B cell (primary cell): ENCODE measurements at regions not wholly inside any gene's neighbourhood (a gene's known extent, or its start where the extent isn't known, plus 50 kb on each side); places are given as distances from the start of the nearest gene placed in this dataset.

Experiments used
- ATAC-seq: fragments of 200-7000 bp; cut with Tn5 transposase; one replicate; pipeline ENCODE4 v1.10.0; 2021; ENCODE audit warnings: low read depth, mild to moderate bottlenecking, moderate number of reproducible peaks, moderate library complexity
- CTCF ChIA-PET: fragments of 350-600 bp; sonication (Branson Sonifier 250); formaldehyde crosslinking; loops from one replicate; lab custom pipeline; 2021; ENCODE audit warnings: antibody characterized with exemption, inconsistent platforms; lab: Charles Lee
- POLR2A ChIA-PET: fragments of 350-600 bp; sonication (Branson Sonifier 250); formaldehyde crosslinking; loops from one replicate; lab custom pipeline; 2021; ENCODE audit warnings: antibody characterized with exemption; lab: Charles Lee
- DNase-seq: peaks from one replicate; pipeline ENCODE4 v3.0.0; 2013
- H2AFZ ChIP-seq: 2 replicates; pipeline ENCODE4 v1.6.1; 2012; ENCODE audit warnings: mild to moderate bottlenecking, low read depth, low read length; ENCODE audit not compliant: insufficient read depth, poor library complexity, severe bottlenecking
- H3K27ac ChIP-seq, 2 donors: 1 replicate in 1 of 2; 2 replicates in 1 of 2; pipeline ENCODE4 v1.5.1; 2012 to 2013; ENCODE audit warnings: low read length in 2 of 2, mild to moderate bottlenecking in 2 of 2, moderate library complexity in 1 of 2
- H3K27me3 ChIP-seq, 4 experiments: fragments of 200-600 bp in 1 of 4; sonication (generic) in 1 of 4; replicated peaks in 1 of 4; 1 replicate in 2 of 4; 2 replicates in 2 of 4; pipeline versions ENCODE4 v1.6.1 to v1.7.0; 2013 to 2016; ENCODE audit warnings: low read length in 3 of 4, mild to moderate bottlenecking in 2 of 4, mixed read lengths in 1 of 4, moderate library complexity in 1 of 4; ENCODE audit not compliant: insufficient read depth in 4 of 4, control insufficient read depth in 3 of 4; ENCODE audit errors: control extremely low read depth in 1 of 4
- H3K36me3 ChIP-seq, 2 experiments: replicated peaks in 1 of 2; 1 replicate in 1 of 2; 2 replicates in 1 of 2; pipeline versions ENCODE4 v1.6.1 to v1.7.1; 2013; ENCODE audit warnings: low read length in 1 of 2; ENCODE audit not compliant: insufficient read depth in 2 of 2, control insufficient read depth in 1 of 2; ENCODE audit errors: control extremely low read depth in 1 of 2, extremely low read depth in 1 of 2
- H3K4me1 ChIP-seq, 2 donors: fragments of 200-600 bp in 1 of 2; sonication (generic) in 1 of 2; 1 replicate in 1 of 2; 2 replicates in 1 of 2; pipeline versions ENCODE4 v1.5.1 to v1.6.1; 2013 to 2017; ENCODE audit warnings: low read length in 2 of 2; ENCODE audit not compliant: control insufficient read depth in 2 of 2, insufficient read depth in 2 of 2
- H3K4me2 ChIP-seq: replicated peaks from 2 replicates; pipeline ENCODE3; 2012; ENCODE audit warnings: mild to moderate bottlenecking, low read depth, low read length; ENCODE audit not compliant: poor library complexity, severe bottlenecking
- H3K4me3 ChIP-seq, 5 experiments: fragments of 200-600 bp in 1 of 5; sonication (generic) in 1 of 5; 1 replicate in 3 of 5; 2 replicates in 2 of 5; pipeline versions ENCODE4 v1.5.1 to v1.7.0; 2011 to 2016; ENCODE audit warnings: low read length in 4 of 5, mild to moderate bottlenecking in 4 of 5, low read depth in 2 of 5, control low read depth in 1 of 5, moderate library complexity in 1 of 5; ENCODE audit not compliant: insufficient read depth in 1 of 5; ENCODE audit errors: control extremely low read depth in 1 of 5, extremely low read depth in 1 of 5
- H3K79me2 ChIP-seq: fragments of 200-600 bp; sonication (generic); one replicate; pipeline ENCODE4 v1.6.0; 2016; ENCODE audit warnings: low read length; ENCODE audit not compliant: control insufficient read depth, insufficient read depth
- H3K9ac ChIP-seq: fragments of 200-600 bp; sonication (generic); 2 replicates; pipeline ENCODE4 v1.6.1; 2017; ENCODE audit warnings: mild to moderate bottlenecking, low read length, moderate library complexity
- H3K9me3 ChIP-seq, 3 donors: one replicate each; pipeline versions ENCODE4 v1.6.1 to v1.7.1; 2013; ENCODE audit warnings: low read length in 2 of 3; ENCODE audit not compliant: control insufficient read depth in 2 of 3, insufficient read depth in 1 of 3; ENCODE audit errors: control extremely low read depth in 1 of 3
- H4K20me1 ChIP-seq: 2 replicates; pipeline ENCODE4 v1.6.0; 2012; ENCODE audit warnings: mild to moderate bottlenecking, low read length; ENCODE audit not compliant: insufficient read depth, control insufficient read depth, poor library complexity, severe bottlenecking
- H3K27ac Mint-ChIP-seq: one replicate; pipeline ENCODE4 v1.8.0; 2021; ENCODE audit warnings: mixed read lengths
- H3K27me3 Mint-ChIP-seq: one replicate; pipeline ENCODE4 v1.8.0; 2021; ENCODE audit warnings: mixed read lengths
- H3K4me1 Mint-ChIP-seq: one replicate; pipeline ENCODE4 v1.8.0; 2021; ENCODE audit warnings: mixed read lengths
- H3K4me3 Mint-ChIP-seq: one replicate; pipeline ENCODE4 v1.8.0; 2021; ENCODE audit warnings: mixed read lengths
- H3K9me3 Mint-ChIP-seq: one replicate; pipeline ENCODE4 v1.8.0; 2022; ENCODE audit warnings: mixed read lengths; ENCODE audit not compliant: insufficient read depth
- CTCF ChIP-seq: fragments of 200-600 bp; IDR thresholded peaks from one replicate; pipeline ENCODE4 v1.8.0; 2022; ENCODE audit warnings: antibody characterized with exemption, mild to moderate bottlenecking
- EZH2 ChIP-seq: IDR thresholded peaks from 2 replicates; pipeline ENCODE4 v1.6.1; 2012; ENCODE audit warnings: borderline replicate concordance, low read depth, mild to moderate bottlenecking, moderate library complexity, low read length; ENCODE audit not compliant: insufficient read depth, poor library complexity, severe bottlenecking
- WGBS: methylation state at CpG from one replicate; pipeline ENCODE4 v1.1.5; 2013; ENCODE audit warnings: missing lambda C conversion rate; ENCODE audit not compliant: insufficient coverage; 5-methylcytosine and 5-hydroxymethylcytosine counted together
- intact Hi-C: fragments of 100-400 bp; cut with micrococcal nuclease; formaldehyde crosslinking; loops from one replicate; pipeline ENCODE4 v1.10.0; 2022

DNA sequence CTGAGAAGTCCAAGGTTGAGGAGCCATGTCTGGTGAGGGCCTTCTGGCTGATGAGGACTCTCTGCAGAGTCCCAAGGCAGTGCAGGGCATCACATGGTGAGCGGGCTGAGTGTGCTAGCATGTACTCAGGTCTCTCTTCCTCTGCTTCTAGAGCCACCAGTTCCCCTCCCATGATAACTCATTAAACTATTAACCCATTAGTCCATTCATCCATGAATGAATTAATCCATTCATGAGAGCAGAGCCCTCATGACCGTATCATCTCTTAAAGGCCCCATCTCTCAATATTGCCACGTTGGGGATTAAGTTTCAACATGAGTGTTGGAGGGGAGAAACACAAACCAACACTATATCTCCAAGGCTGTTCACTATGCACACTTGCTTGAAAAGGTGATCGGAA lies 83.7 kb downstream of the TMEM30B start:
- Mint-ChIP-seq H3K4me3 (no peak overlapping the region), H3K27me3 (peaks cover 49% of the 10 kb centered on the region), H3K4me1 (no peaks in the 10 kb centered on the region), H3K27ac (no peak overlapping the region), H3K9me3 (no peaks in the 10 kb centered on the region)
- H3K4me1 ChIP-seq = no peaks in the 10 kb centered on the region
- H3K9ac ChIP-seq = no peak overlapping the region
- H3K4me3 ChIP-seq = no peak overlapping the region
- no peak overlapping the region for H2AFZ ChIP-seq
- DNase-seq = no peak
- H3K79me2 ChIP-seq = no peaks in the 10 kb centered on the region
- TF ChIP-seq EZH2 (no peak), CTCF (no peak)
- 92% methylated on average over 1 of the region's 4 CpGs for WGBS
- peaks cover 0 to 10% (median under 1%) of the 10 kb centered on the region in 4 experiments for H3K27me3 ChIP-seq
- H3K27ac ChIP-seq = no peak overlapping the region
- POLR2A ChIA-PET = no interaction called here
- no peaks in the 10 kb centered on the region for H3K36me3 ChIP-seq
- H4K20me1 ChIP-seq = no peaks in the 10 kb centered on the region
- ATAC-seq = no peak
- intact Hi-C loops = no loop called here
- H3K4me2 ChIP-seq = no peak overlapping the region
- peaks cover 0 to 1% (median 0%) of the 10 kb centered on the region in 3 donors for H3K9me3 ChIP-seq
- CTCF ChIA-PET = no interaction called here

DNA sequence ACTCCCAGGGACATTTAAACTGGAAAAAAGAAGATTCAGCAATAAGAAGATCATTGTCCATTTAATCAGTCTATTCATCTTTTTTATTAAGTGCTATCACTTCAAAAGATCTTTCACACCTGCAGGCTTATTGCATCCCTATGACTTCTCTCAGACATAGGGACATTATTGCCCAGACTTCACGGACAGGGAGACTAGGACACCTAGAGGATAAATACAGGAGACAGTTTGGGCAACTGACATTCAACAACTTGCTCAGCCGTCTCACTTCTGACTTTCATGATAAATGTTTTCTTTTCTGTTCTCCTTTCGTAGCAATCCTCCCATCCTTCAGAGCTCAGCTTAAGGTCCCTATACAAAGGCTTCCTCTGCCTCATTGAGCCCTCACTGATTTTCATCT lies 84.3 kb downstream of the TMEM30B start:
- Histone ChIP-seq H3K79me2 (no peaks in the 10 kb centered on the region), H3K27ac (no peak overlapping the region), H3K4me3 (no peak overlapping the region), H3K27me3 (peaks cover 0 to 10% (median 2%) of the 10 kb centered on the region in 4 experiments), H2AFZ (no peak overlapping the region), H3K9me3 (peaks cover 0 to 1% (median 0%) of the 10 kb centered on the region in 3 donors), H3K36me3 (no peaks in the 10 kb centered on the region), H3K9ac (no peak overlapping the region), H3K4me1 (no peaks in the 10 kb centered on the region), H3K4me2 (no peak overlapping the region), H4K20me1 (no peaks in the 10 kb centered on the region)
- TF ChIP-seq EZH2 = no peak
- no peak for TF ChIP-seq CTCF
- Mint-ChIP-seq H3K27ac (no peak overlapping the region), H3K4me1 (no peaks in the 10 kb centered on the region), H3K4me3 (no peak overlapping the region), H3K27me3 (peaks cover 51% of the 10 kb centered on the region), H3K9me3 (no peaks in the 10 kb centered on the region)
- DNase-seq (no peak), ATAC-seq (no peak)
- ChIA-PET POLR2A (no interaction called here), CTCF (no interaction called here)
- 89% methylated on average over 3 of the region's 3 CpGs for WGBS
- intact Hi-C loops = no loop called here
